Stimulated activated naive CD4-positive, alpha-beta T cell (primary cell): ENCODE measurements at regions not wholly inside any gene's neighbourhood (a gene's known extent, or its start where the extent isn't known, plus 50 kb on each side); places are given as distances from the start of the nearest gene placed in this dataset.

Experiments
- DNase-seq, 6 experiments: peaks; one replicate each; lab custom pipeline; 2025; lab: John Stamatoyannopoulos, UW

- DNase-seq, result peak in 2 of 6 experiments; percentile 4 to 6
Measured at GRCh38 chr13:29713839-29714238, 118.4 kb upstream of the SLC7A1 start.

GRCh38 chr13:29711776-29712175, 116.3 kb upstream of the SLC7A1 start:
- no peak for DNase-seq

DNA sequence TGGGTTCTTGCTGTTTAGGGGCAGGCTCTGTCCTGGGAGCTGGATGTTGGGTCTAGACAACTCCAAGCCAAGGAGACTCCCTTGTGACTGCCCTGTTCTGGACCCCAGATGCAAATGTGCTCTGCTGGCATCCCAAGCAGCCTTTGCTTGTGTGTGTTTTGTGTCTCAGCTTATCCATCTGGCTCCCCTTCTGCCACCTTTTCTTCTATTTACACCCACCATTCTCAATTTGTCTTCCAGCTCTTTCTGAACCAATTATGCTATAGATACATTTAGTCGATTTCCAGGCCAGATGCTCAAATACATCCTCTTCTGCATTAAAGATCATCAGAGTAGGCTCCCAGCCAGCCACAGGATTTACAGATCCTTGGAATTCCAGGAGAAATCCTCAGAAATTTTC, 115.0 kb upstream of the SLC7A1 start:
- DNase-seq, result no peak

- no peak for DNase-seq
Measured at GRCh38 chr13:29709407-29710069, 114.0 kb upstream of the SLC7A1 start.

GRCh38 chr13:29707876-29708543, 112.5 kb upstream of the SLC7A1 start:
- peak in 4 of 6 experiments; percentile 5 to 53 (median 42) for DNase-seq

- no peak for DNase-seq
Measured at GRCh38 chr13:29706923-29707322, 111.4 kb upstream of the SLC7A1 start.

- DNase-seq, result no peak
Measured at GRCh38 chr13:29704648-29705047, 109.2 kb upstream of the SLC7A1 start.

DNA sequence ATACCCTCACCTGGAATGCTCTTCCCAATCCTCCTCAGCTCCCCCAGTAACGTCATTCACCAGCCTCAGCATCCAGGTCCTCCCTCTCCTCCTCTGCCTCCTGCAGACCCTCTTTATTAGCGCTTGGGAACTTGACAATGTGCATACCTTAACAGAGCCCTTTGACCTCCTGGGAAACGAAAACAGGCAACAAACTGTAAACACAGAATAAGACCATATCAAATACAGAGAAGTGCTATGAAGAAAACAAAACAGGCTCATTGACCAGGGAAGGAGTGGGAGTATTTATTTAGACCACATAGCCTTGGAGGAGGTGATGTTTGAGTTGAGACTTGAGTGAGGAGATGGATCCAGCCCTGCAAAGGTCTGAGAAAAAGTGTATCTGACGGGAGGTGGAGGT, 107.9 kb upstream of the SLC7A1 start:
- no peak for DNase-seq

DNA sequence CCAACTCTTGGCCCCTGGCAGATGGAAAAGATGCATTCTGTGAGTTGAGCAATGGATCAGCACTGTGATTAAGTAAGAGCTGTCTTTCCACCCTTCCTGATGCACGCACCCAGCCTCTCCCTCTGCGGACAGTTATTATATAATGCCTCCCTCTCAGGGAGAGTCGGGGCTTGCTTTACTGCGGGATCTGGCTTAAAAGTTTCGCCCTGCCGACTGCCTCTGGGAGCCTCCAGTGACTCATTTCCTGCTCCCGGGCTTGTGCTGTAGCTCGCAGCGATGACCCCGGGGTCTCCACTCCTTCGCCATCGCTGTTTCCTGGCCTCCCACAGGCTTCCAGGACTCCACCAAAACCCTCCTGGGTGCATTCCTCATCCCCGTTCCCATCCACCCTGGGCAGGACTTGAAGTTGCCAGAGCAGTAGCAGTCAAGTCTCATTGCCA, 107.4 kb upstream of the SLC7A1 start:
- no peak for DNase-seq

DNA sequence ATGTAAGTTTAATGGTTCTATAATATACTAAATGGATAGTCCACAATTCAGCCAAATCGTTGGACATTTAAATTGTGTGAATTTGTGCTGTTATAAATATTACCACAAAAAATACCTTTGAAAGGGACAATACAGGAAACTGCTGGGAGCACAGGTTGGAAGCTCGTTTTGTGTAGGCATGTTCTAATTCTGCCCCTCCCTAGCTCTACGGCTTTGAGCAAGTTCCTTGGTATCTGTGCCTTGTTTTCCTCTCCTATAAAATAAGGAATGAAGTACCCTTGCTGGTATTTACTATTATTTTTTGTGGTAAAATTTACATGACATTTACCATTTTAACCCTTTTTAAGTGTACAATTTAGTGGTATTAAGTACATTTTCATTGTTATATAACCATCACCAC, 102.6 kb upstream of the SLC7A1 start:
- no peak for DNase-seq

DNA sequence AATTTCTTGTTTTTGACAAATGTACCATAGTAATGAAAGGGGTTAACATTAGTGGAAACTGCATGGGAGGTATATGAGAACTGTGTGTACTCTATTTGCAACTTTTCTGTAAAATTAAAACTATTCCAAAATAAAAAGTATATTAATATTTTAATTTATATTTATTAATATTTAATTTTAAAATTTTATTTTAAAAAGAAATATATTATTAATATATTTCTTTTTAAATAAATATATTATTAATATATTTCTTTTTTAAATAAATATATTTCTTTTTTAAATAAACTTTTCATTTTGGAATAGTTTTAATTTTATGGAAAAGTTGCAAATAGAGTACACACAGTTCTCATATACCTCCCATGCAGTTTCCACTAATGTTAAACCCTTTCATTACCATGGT, 101.1 kb upstream of the SLC7A1 start:
- no peak for DNase-seq

GRCh38 chr13:29693275-29693945, 97.9 kb upstream of the SLC7A1 start:
- DNase-seq, result no peak

DNA sequence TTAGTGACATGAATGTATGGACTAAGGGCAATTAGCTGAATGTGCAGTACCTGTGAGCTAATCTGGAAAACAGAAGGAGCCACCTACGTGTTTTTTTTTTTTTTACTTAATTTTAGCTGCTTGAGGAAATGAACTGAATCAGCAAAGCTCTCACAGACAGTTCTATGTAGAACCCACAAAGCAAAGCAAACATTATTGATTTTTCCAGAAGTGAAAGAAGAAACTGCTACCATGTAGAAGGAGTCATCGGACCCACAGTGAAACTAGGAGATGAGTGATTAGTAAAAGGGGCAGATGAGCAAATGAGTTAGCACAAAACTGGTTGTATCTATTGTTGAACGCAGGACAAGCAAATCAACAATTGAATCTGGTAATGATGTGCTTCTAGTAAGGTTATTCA, 94.1 kb upstream of the SLC7A1 start:
- DNase-seq, result no peak

DNA sequence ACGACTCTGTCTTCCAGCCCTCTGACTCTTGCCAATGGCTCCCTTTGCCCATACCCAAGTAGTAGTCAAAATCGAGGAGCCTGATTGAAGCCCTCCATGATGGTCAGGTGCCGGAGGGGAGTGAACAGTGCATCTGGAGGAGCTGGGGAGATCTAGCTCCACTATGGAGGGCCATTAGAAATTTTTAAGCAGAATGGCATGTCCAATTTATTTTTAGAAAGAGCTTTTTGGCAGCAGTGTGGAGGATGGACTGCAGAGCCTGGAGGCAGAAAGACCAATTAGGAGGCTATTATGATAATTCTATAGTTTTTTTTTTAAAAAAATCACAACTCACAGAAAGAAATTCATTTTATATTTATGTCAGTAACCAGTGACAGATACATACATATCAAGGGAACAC, 92.7 kb upstream of the SLC7A1 start:
- DNase-seq, result no peak

- DNase-seq, result no peak
Measured at GRCh38 chr13:29684441-29684840, 89.0 kb upstream of the SLC7A1 start.

GRCh38 chr13:29683041-29683440, 87.6 kb upstream of the SLC7A1 start:
- DNase-seq, result no peak

GRCh38 chr13:29681864-29682263, 86.4 kb upstream of the SLC7A1 start:
- DNase-seq, result no peak

DNA sequence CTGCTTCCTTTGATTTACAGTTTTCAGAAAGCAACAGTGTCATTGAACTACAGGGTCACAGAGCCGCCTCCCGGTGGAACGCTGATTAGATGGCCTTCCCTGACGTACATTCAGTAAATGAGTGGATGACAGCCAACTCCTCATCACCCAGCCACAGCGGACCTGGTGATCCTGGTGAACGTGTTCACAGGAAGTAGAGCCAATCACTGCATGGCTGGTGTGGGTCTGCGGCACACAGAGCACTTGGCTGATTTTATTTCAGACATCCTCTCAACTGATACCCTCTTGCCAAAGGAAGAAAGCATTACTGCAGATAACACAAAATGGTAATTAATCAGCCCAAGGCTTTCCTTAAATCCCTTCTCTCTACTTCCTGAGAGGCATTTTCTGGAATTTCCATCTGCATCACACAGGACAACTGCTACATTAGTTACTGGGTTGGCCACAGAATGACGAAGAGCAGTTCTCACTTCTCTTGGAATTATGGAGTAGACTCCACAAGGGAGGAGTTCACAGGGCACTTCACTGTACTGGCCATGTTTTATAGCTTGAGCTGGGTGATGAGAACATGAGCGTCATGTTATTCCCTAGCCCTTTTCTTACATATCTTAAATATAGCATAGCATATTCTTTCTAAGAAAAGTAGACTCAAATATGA, 84.0 kb upstream of the SLC7A1 start:
- DNase-seq, result no peak

DNA sequence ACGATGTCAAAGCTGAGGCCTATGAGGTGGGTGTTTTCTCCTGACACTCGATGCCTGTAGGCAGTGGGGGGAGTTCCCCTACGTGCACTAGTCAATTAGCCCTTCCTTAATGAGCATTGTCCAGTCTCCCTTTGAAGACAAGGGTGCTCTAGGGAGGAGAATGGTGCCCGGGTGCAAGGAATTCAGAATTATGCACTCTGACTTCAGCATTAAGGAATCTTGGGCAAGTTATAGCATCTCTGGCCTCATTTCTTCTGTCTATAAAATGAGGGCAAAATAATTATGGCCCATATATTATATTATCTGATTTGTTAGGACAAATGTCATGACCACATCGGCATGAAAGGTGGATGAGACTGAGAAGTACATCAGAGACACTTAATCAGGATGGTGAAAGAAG, 82.1 kb upstream of the SLC7A1 start:
- no peak for DNase-seq

DNA sequence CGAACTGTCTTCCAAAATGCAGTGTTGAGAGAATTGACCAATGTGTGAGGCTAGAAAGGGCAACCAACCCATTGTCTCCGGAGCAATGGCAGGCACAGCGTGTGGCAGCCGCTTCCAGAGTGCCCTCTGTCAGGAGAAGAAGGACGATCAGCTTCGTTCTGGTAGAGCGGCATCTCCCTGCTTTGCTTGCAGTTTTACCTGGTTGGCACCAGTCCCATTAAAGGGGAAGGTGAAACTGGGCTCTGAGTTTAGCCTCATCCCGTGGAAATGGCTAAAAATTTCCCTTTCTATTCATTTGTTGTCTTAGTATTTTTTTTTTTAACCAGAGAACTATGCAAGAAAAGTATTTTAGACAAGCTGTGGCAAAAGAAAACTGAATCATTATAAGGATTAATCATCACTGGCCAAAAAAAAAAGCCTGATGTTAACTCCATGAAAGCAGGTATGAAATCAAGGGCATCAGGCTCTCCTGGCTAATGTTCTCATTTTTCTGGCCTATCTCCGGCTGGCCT, 81.5 kb upstream of the SLC7A1 start:
- no peak for DNase-seq

DNA sequence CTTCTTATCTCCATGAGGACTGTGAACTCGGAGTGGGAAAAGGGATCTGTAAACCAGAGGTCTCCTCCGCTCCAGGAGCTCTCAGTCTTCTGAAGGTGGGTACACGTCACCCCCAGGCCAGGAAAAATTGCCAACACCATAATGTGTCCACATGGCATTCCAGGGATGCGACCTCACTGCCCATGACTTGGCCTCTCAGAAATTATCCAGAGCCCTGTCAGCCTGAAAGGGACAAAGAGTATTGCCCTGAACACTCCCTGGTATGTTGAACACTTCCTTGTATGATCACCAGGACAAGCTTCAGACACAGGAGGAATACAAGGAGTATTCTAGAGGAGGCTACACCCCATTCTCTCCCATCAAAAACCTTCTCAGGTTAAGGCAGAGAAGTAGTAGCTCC, 81.0 kb upstream of the SLC7A1 start:
- DNase-seq, result no peak

GRCh38 chr13:29674532-29674931, 79.0 kb upstream of the SLC7A1 start:
- DNase-seq, result no peak

DNA sequence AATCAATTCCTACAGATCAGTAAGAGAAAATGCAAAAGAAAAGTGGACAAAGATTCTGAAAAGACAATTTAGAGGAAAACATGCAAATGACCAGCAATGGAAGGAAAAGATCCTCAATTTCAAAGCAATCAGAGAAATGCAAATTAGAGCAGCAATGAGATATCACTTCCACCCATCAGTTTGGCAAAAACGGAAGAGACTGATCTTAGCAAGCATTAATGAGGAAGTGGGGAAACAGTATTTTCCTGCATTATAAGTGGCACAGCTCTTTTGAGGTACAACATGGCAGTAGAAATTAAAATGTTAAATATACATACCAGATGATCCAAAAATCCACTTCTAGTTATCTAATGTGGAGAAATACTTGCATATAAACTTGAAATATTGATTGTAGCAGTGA, 69.1 kb upstream of the SLC7A1 start:
- no peak for DNase-seq
